HG02884 (cell line): ENCODE measurements at regions not wholly inside any gene's neighbourhood (a gene's known extent, or its start where the extent isn't known, plus 50 kb on each side); places are given as distances from the start of the nearest gene placed in this dataset.
"Not testable (repeated sequence)": the region's sequence is repeated elsewhere in the genome, so short reads cannot be mapped to it uniquely, and the experiment has no call there.

Source experiments
- ATAC-seq: cut with Tn5 transposase; IDR thresholded peaks from one replicate; pipeline ENCODE4 v1.9.1; 2021; ENCODE audit warnings: mild to moderate bottlenecking, moderate library complexity; ENCODE audit not compliant: unreplicated experiment

- no peak for ATAC-seq
Observed at GRCh38 chr3:34046154-34046553, 247.7 kb downstream of the PDCD6IP start.

DNA sequence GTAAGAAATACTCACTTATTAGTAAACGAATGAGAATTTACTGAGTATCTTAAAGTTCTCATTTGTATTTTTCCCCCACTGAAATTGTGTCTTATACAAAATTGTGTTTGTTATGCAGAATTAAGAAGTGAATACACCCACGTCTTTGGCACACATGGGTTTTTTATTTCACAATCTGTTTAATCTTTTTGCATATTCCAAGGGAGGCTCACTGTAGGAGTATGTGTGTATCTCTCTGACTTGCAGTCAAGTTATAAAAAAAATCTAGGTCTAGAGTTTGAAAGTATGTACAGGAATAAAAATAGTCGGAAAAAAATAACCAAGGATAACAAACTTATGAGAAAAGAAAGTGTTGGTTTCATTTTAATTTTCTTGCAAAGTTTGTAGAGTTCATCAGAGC is 255.2 kb downstream of the PDCD6IP start:
- ATAC-seq: no peak

GRCh38 chr3:34056181-34056910 is 257.9 kb downstream of the PDCD6IP start:
- ATAC-seq: peak; percentile 13

- peak; percentile 95 for ATAC-seq
Observed at GRCh38 chr3:34056951-34057390, 258.5 kb downstream of the PDCD6IP start.

GRCh38 chr3:34060995-34061394 is 262.6 kb downstream of the PDCD6IP start:
- ATAC-seq: not testable (repeated sequence)

- ATAC-seq: no peak
Observed at GRCh38 chr3:34065901-34066300, 267.5 kb downstream of the PDCD6IP start.

GRCh38 chr3:34066328-34066727 is 267.9 kb downstream of the PDCD6IP start:
- no peak for ATAC-seq

DNA sequence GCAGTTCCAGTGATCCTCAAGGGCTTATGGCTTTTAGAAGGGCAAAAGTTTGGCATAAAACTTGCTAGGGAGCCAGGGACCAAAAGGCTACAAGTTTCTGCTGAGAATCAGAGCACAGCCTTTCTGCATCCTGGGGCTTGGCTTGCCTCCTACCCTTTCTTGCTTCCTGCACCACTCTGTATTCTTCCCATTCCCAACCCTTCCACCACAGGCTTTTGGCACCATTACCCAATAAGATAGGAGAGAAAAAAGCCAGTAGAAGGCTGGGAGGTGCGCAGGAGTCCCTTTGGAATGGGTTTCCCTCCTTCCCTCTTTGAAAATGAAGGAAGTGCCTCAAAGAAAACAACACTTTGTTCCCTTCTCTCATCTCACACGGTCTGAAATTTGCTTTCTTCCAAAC is 268.6 kb downstream of the PDCD6IP start:
- no peak for ATAC-seq

DNA sequence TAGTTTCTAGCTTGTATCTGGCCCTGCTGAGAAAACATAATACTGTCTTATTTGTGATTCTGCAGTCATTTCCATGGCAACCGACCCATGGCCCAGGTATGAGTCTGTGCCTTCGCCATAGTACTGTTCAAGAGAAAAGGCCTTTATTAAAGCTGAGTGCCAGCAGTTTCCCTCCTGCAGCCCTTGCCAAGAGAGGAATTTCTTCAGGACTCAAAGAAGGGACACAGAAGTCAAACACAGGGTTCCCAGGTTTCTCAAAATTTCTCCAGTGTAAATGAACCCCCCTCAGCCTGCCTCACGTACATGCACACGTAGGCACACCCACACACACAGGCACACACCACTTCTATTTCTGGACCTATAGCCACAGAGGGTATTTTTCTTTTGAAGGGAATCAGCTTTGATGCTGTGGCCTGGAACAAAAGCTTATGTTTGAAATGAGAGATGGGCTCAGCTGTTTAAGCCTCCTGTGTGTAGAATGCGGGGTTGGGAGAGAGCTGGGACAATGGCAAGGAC is 269.2 kb downstream of the PDCD6IP start:
- ATAC-seq: peak; percentile 36

GRCh38 chr3:34068505-34068904 is 270.1 kb downstream of the PDCD6IP start:
- no peak for ATAC-seq

GRCh38 chr3:34070831-34071585 is 272.6 kb downstream of the PDCD6IP start:
- peak; percentile 35 for ATAC-seq

GRCh38 chr3:34072297-34072696 is 273.9 kb downstream of the PDCD6IP start:
- no peak for ATAC-seq

DNA sequence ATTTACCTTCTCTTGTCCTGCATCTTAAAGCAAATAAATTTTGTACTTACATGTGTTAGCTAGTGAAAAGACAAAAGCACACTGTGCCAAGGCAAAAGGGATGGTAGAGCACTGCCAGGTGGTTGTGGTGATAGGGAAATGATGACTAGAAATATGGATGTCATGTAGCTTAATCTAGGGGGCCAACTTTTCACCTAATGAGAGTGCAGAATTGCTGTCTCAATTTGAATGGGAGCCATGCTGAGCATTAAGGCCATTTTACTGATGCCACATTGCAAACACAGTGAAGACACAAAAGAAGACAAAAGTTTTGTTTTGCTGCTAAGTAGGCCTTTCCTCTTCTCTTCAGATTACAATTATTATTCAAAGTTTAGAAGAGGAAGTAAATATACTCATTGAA is 274.7 kb downstream of the PDCD6IP start:
- ATAC-seq: no peak

GRCh38 chr3:34073961-34074360 is 275.5 kb downstream of the PDCD6IP start:
- ATAC-seq: peak; percentile 24

GRCh38 chr3:34075975-34076374 is 277.5 kb downstream of the PDCD6IP start:
- ATAC-seq: no peak

GRCh38 chr3:34077417-34078195 is 279.2 kb downstream of the PDCD6IP start:
- peak; percentile 40 for ATAC-seq

DNA sequence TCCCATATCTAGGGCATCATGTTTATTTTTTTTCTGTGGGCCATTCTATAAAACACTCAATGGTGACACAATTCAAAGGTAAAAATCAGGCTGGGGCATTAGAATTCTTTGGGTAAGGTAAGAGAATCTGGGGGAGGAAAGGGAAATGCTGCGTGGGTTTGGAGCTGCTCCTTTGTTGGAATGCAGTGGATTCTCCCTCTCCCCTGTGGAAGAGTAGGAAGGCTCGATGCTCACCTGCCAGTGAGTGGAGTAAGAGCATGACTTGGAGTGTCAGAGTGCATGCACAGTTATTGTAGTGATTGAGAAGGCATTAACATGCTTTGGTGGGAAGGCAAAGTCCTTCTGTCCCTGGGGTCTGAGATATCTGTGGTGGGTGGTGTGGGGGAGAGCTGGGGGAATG is 280.0 kb downstream of the PDCD6IP start:
- no peak for ATAC-seq

DNA sequence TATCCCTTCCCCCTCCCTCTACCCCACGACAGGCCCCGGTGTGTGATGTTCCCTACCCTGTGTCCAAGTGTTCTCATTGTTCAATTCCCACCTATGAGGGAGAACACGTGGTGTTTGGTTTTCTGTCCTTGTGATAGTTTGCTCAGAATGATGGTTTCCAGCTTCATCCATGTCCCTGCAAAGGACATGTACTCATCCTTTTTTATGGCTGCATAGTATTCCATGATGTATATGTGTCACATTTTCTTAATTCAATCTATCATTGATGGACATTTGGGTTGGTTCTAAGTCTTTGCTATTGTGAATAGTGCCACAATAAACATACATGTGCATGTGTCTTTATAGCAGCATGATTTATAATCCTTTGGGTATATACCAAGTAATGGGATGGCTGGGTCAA is 281.4 kb downstream of the PDCD6IP start:
- not testable (repeated sequence) for ATAC-seq

DNA sequence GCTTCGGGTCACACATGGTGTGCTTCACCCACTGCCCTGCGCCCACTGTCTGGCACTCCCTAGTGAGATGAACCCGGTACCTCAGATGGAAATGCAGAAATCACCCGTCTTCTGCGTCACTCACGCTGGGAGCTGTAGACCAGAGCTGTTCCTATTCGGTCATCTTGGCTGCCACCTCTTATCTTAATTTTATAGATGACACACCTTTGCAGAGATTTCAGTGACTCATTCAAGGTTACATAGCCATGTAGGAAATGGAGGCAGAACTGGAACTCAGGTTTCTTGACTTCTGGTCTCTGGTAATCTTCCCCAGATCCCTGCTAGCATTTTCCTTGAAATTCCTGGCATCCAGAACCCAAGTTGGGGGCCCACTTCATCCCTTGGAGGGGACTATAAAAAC is 291.9 kb downstream of the PDCD6IP start:
- ATAC-seq: not testable (repeated sequence)

- ATAC-seq: no peak
Observed at GRCh38 chr3:34090876-34091275, 292.4 kb downstream of the PDCD6IP start.

- ATAC-seq: not testable (repeated sequence)
Observed at GRCh38 chr3:34094280-34094679, 295.9 kb downstream of the PDCD6IP start.
